ENCODE measurements at regions not wholly inside any gene's neighbourhood (a gene's known extent, or its start where the extent isn't known, plus 50 kb on each side); places are given as distances from the start of the nearest gene placed in this dataset.

GRCh38 chr6:159117046-159117445 is 52.2 kb upstream of the FNDC1 start:
- no peak for DNase-seq (ENCODE audit: low read depth in 1 of 2, low spot score in 2 of 2)
- Histone ChIP-seq H3K36me3 (ENCODE audit: control insufficient read depth in 2 of 4, insufficient read depth in 4 of 4, low read length in 3 of 4) (no peaks in the 10 kb centered on the region), H3K4me3 (ENCODE audit: extremely low read depth in 1 of 4, insufficient read depth in 2 of 4, low read depth in 3 of 4, low read length in 4 of 4) (no peak overlapping the region), H2BK12ac (ENCODE audit: low read depth, low read length) (no peak overlapping the region), H2BK120ac (replicated peaks; ENCODE audit: low read depth, low read length) (no peak overlapping the region), H3K9me3 (ENCODE audit: insufficient read depth in 2 of 2, low read depth in 1 of 2, low read length in 1 of 2) (no peaks in the 10 kb centered on the region), H3K23me2 (ENCODE audit: low read depth, low read length) (no peaks in the 10 kb centered on the region), H3K56ac (replicated peaks; ENCODE audit: insufficient read length, low read depth, low read length) (no peak overlapping the region), H2BK5ac (ENCODE audit: low read depth, low read length) (no peak overlapping the region), H2AFZ (ENCODE audit: low read length) (no peak overlapping the region), H4K91ac (replicated peaks; ENCODE audit: insufficient read length, low read length) (no peak overlapping the region), H3K9ac (replicated peaks in 1 of 4; ENCODE audit: extremely low read depth in 1 of 4, low read depth in 3 of 4, low read length in 3 of 4) (no peak overlapping the region), H3K4ac (replicated peaks; ENCODE audit: insufficient read length, low read depth, low read length) (no peak overlapping the region), H4K5ac (ENCODE audit: insufficient read length, low read depth, low read length) (no peak overlapping the region), H3K4me1 (replicated peaks in 1 of 4; ENCODE audit: control insufficient read depth in 3 of 4, insufficient read depth in 4 of 4, low read length in 3 of 4) (no peaks in the 10 kb centered on the region), H3K4me2 (ENCODE audit: insufficient read depth in 1 of 2, low read depth in 2 of 2, low read length in 2 of 2) (no peak overlapping the region), H3K23ac (ENCODE audit: insufficient read length) (no peak overlapping the region), H3K79me2 (ENCODE audit: control insufficient read depth in 1 of 2, insufficient read depth in 2 of 2, low read length in 2 of 2) (no peaks in the 10 kb centered on the region), H3K79me1 (ENCODE audit: low read depth, low read length) (no peaks in the 10 kb centered on the region), H2BK20ac (ENCODE audit: low read length) (no peak overlapping the region), H3K27ac (ENCODE audit: low read depth, low read length) (no peak overlapping the region), H2BK15ac (ENCODE audit: low read length) (no peak overlapping the region), H3K18ac (ENCODE audit: extremely low read depth, low read length) (no peak overlapping the region), H2AK5ac (ENCODE audit: low read depth, low read length) (no peak overlapping the region), H4K20me1 (replicated peaks in 1 of 2; ENCODE audit: control insufficient read depth in 1 of 2, insufficient read depth in 2 of 2, low read length in 2 of 2) (no peaks in the 10 kb centered on the region), H4K8ac (ENCODE audit: extremely low read depth, insufficient read depth, low read length) (no peak overlapping the region), H3K14ac (ENCODE audit: insufficient read length) (no peak overlapping the region), H3K27me3 (replicated peaks in 1 of 4; ENCODE audit: control insufficient read depth in 3 of 4, extremely low read depth in 1 of 4, insufficient read depth in 3 of 4, low read length in 3 of 4) (peaks cover 0 to 2% (median 0%) of the 10 kb centered on the region in 4 experiments; a peak in 1 of 7 replicates)
- WGBS, 2 experiments (ENCODE audit: extremely low coverage in 1 of 2, insufficient coverage in 1 of 2, insufficient read length in 1 of 2, insufficient replicate concordance in 2 of 2, low coverage in 1 of 2, low lambda C conversion rate in 2 of 2, missing lambda C conversion rate in 1 of 2), result 89% methylated on average over 3 of the region's 3 CpGs; no CpG with 5 or more reads in 1 of the 2 experiments
- TF ChIP-seq RBBP5 (IDR thresholded peaks at IDR 0.05; ENCODE audit: borderline replicate concordance, low read depth, low read length), result no peak
- no peak for TF ChIP-seq PHF8 (conservative IDR thresholded peaks at IDR 0.05; ENCODE audit: low read depth, low read length)
- TF ChIP-seq TAF7 (optimal IDR thresholded peaks at IDR 0.05; ENCODE audit: borderline replicate concordance, low read depth, low read length), result no peak
- POLR2A ChIA-PET (ENCODE audit: partially characterized antibody), result no interaction called here
- CTCF ChIA-PET (ENCODE audit: partially characterized antibody), result interaction anchor here (1.0 to 1.1 kb wide), 2 partner anchors 13 to 16 kb away, joined by 4 to 5 read pairs; no protein-coding TSS in a partner anchor
- no peak for FAIRE-seq

Data from H1 (cell line).